ENCODE measurements at regions not wholly inside any gene's neighbourhood (a gene's known extent, or its start where the extent isn't known, plus 50 kb on each side); places are given as distances from the start of the nearest gene placed in this dataset.

DNA sequence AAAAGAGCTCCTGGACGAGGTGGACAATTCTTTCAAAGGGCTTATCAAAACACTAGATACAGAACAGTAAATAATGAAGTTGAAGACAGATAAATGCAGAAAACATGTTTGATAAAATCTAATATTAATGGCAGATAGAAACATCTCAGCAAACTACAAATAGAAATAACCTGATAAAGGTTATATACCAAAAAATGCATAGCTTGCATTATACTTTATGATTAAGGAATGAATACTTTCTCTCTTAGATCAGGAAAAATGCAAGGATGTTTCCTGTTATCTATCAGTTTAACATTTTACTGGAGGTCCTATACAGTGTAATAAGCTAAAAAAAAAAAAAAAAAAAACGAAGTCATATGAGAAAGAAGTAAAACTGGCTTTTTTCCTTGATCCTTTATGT is 304.5 kb upstream of the CXorf51A start:
- no peak overlapping the region for H3K4me2 ChIP-seq (ENCODE audit: low read length)
- H3K27ac ChIP-seq (ENCODE audit: low read depth, low read length), result no peak overlapping the region
- no peaks in the 10 kb centered on the region for H3K9me3 ChIP-seq (ENCODE audit: insufficient read depth, low read depth, low read length)
- H3K4me1 Mint-ChIP-seq (ENCODE audit: low read depth, unreplicated experiment), result no peaks in the 10 kb centered on the region
- no peaks in the 10 kb centered on the region for H3K27me3 ChIP-seq (ENCODE audit: insufficient read depth, low read length)
- no peak overlapping the region for H2AFZ ChIP-seq (ENCODE audit: low read depth, low read length)
- H3K36me3 Mint-ChIP-seq (ENCODE audit: low read depth, unreplicated experiment), result no peaks in the 10 kb centered on the region
- TF ChIP-seq EZH2 (IDR thresholded peaks at IDR 0.05; ENCODE audit: insufficient read depth, low read length), result no peak
- TF ChIP-seq, protein P1, sequence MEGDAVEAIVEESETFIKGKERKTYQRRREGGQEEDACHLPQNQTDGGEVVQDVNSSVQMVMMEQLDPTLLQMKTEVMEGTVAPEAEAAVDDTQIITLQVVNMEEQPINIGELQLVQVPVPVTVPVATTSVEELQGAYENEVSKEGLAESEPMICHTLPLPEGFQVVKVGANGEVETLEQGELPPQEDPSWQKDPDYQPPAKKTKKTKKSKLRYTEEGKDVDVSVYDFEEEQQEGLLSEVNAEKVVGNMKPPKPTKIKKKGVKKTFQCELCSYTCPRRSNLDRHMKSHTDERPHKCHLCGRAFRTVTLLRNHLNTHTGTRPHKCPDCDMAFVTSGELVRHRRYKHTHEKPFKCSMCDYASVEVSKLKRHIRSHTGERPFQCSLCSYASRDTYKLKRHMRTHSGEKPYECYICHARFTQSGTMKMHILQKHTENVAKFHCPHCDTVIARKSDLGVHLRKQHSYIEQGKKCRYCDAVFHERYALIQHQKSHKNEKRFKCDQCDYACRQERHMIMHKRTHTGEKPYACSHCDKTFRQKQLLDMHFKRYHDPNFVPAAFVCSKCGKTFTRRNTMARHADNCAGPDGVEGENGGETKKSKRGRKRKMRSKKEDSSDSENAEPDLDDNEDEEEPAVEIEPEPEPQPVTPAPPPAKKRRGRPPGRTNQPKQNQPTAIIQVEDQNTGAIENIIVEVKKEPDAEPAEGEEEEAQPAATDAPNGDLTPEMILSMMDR (IDR thresholded peaks at IDR 0.05; ENCODE audit: insufficient read depth, low read depth, low read length), result no peak
- H3K79me2 ChIP-seq (ENCODE audit: insufficient read depth, low read length), result no peaks in the 10 kb centered on the region
- H3K9me3 Mint-ChIP-seq (ENCODE audit: unreplicated experiment), result peaks cover under 1% of the 10 kb centered on the region
- H3K27me3 Mint-ChIP-seq (ENCODE audit: low read depth, unreplicated experiment), result no peaks in the 10 kb centered on the region
- H3K9ac ChIP-seq (ENCODE audit: low read length), result no peak overlapping the region
- no peak overlapping the region for H3K4me3 ChIP-seq (ENCODE audit: insufficient read depth, low read depth, low read length)
- no peaks in the 10 kb centered on the region for H3K36me3 ChIP-seq (ENCODE audit: insufficient read depth, low read length)
- H4K20me1 ChIP-seq (ENCODE audit: insufficient read depth, low read length), result no peaks in the 10 kb centered on the region
- DNase-seq (ENCODE audit: low read depth), result no peak
- FAIRE-seq, result peak; percentile 94
- H3K27ac Mint-ChIP-seq (ENCODE audit: unreplicated experiment), result no peak overlapping the region
- no peak overlapping the region for H3K4me3 Mint-ChIP-seq (ENCODE audit: unreplicated experiment)
- H3K4me1 ChIP-seq (ENCODE audit: insufficient read depth, low read length), result no peaks in the 10 kb centered on the region

DNA sequence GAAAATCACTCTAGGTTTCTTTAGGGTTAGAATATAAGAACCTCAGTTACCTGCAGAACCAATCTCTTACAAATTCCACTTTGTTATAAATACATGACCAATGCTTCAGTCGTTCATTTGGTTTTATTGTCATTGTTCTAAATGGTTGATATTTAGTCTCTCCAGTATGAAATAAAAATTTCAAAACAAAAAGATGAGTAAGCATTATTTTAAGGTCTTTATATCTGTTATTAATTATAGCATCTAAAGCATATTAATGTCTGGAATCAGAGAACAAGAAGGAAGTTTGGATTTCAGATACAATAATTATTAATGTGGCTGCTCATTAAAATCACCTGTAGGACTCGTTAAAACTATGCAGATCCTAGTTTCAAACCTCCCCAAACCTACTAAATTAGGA is 265.4 kb upstream of the CXorf51A start:
- no peaks in the 10 kb centered on the region for H3K79me2 ChIP-seq (ENCODE audit: insufficient read depth, low read length)
- H3K27ac ChIP-seq (ENCODE audit: low read depth, low read length), result no peak overlapping the region
- no peak overlapping the region for H3K9ac ChIP-seq (ENCODE audit: low read length)
- Mint-ChIP-seq H3K27me3 (ENCODE audit: low read depth, unreplicated experiment) (no peaks in the 10 kb centered on the region), H3K9me3 (ENCODE audit: unreplicated experiment) (no peaks in the 10 kb centered on the region), H3K4me1 (ENCODE audit: low read depth, unreplicated experiment) (no peaks in the 10 kb centered on the region), H3K4me3 (ENCODE audit: unreplicated experiment) (no peak overlapping the region), H3K36me3 (ENCODE audit: low read depth, unreplicated experiment) (no peaks in the 10 kb centered on the region), H3K27ac (ENCODE audit: unreplicated experiment) (no peak overlapping the region)
- no peaks in the 10 kb centered on the region for H4K20me1 ChIP-seq (ENCODE audit: insufficient read depth, low read length)
- FAIRE-seq, result peak; percentile 47
- TF ChIP-seq EZH2 (IDR thresholded peaks at IDR 0.05; ENCODE audit: insufficient read depth, low read length), result no peak
- TF ChIP-seq, protein P1 (IDR thresholded peaks at IDR 0.05; ENCODE audit: insufficient read depth, low read depth, low read length), result no peak
- no peak overlapping the region for H2AFZ ChIP-seq (ENCODE audit: low read depth, low read length)
- no peaks in the 10 kb centered on the region for H3K4me1 ChIP-seq (ENCODE audit: insufficient read depth, low read length)
- no peak overlapping the region for H3K4me3 ChIP-seq (ENCODE audit: insufficient read depth, low read depth, low read length)
- H3K27me3 ChIP-seq (ENCODE audit: insufficient read depth, low read length), result no peaks in the 10 kb centered on the region
- no peak for DNase-seq (ENCODE audit: low read depth)
- H3K36me3 ChIP-seq (ENCODE audit: insufficient read depth, low read length), result no peaks in the 10 kb centered on the region
- no peak overlapping the region for H3K4me2 ChIP-seq (ENCODE audit: low read length)
- H3K9me3 ChIP-seq (ENCODE audit: insufficient read depth, low read depth, low read length), result no peaks in the 10 kb centered on the region

DNA sequence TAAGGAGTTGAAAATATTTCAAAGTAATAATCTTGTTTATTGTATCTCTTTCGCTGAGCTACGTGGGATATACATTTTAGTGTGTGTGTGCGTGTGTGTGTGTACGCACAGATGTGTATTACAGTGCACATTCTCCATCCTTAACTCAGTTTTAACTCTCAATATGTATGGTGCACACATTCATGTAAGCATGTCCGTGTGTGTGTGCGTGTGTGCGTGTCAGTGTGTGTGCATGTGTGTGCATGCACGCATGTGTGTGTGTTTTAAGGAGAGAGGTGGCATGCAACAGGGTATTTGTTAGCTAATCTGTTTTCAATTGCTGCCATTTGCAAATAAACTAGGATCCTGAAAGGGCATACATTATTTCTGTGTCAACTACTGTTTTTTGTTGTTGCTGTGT is 264.9 kb upstream of the CXorf51A start:
- H3K27ac Mint-ChIP-seq (ENCODE audit: unreplicated experiment), result no peak overlapping the region
- H3K27ac ChIP-seq (ENCODE audit: low read depth, low read length), result no peak overlapping the region
- H3K4me3 Mint-ChIP-seq (ENCODE audit: unreplicated experiment), result no peak overlapping the region
- H3K36me3 Mint-ChIP-seq (ENCODE audit: low read depth, unreplicated experiment), result no peaks in the 10 kb centered on the region
- H3K36me3 ChIP-seq (ENCODE audit: insufficient read depth, low read length), result no peaks in the 10 kb centered on the region
- FAIRE-seq (no peak), DNase-seq (ENCODE audit: low read depth) (no peak)
- H3K4me1 Mint-ChIP-seq (ENCODE audit: low read depth, unreplicated experiment), result no peaks in the 10 kb centered on the region
- no peak overlapping the region for H3K4me3 ChIP-seq (ENCODE audit: insufficient read depth, low read depth, low read length)
- TF ChIP-seq, protein P1 (IDR thresholded peaks at IDR 0.05; ENCODE audit: insufficient read depth, low read depth, low read length), result no peak
- TF ChIP-seq EZH2 (IDR thresholded peaks at IDR 0.05; ENCODE audit: insufficient read depth, low read length), result no peak
- H3K4me1 ChIP-seq (ENCODE audit: insufficient read depth, low read length), result no peaks in the 10 kb centered on the region
- H3K4me2 ChIP-seq (ENCODE audit: low read length), result no peak overlapping the region
- H3K9ac ChIP-seq (ENCODE audit: low read length), result no peak overlapping the region
- H3K9me3 Mint-ChIP-seq (ENCODE audit: unreplicated experiment), result no peaks in the 10 kb centered on the region
- no peak overlapping the region for H2AFZ ChIP-seq (ENCODE audit: low read depth, low read length)
- no peaks in the 10 kb centered on the region for H3K27me3 ChIP-seq (ENCODE audit: insufficient read depth, low read length)
- no peaks in the 10 kb centered on the region for H3K9me3 ChIP-seq (ENCODE audit: insufficient read depth, low read depth, low read length)
- H4K20me1 ChIP-seq (ENCODE audit: insufficient read depth, low read length), result no peaks in the 10 kb centered on the region
- H3K79me2 ChIP-seq (ENCODE audit: insufficient read depth, low read length), result no peaks in the 10 kb centered on the region
- H3K27me3 Mint-ChIP-seq (ENCODE audit: low read depth, unreplicated experiment), result no peaks in the 10 kb centered on the region
